Heart left ventricle (tissue), 16 donors: ENCODE measurements at regions not wholly inside any gene's neighbourhood (a gene's known extent, or its start where the extent isn't known, plus 50 kb on each side); places are given as distances from the start of the nearest gene placed in this dataset.

Experiments
- ATAC-seq, 4 donors: fragments of 200-7000 bp; cut with Tn5 transposase; one replicate each; pipeline ENCODE4 v1.9.1; 2020 to 2022; ENCODE audit warnings: moderate library complexity in 4 of 4, mild to moderate bottlenecking in 3 of 4, moderate number of reproducible peaks in 1 of 4
- DNase-seq, 5 donors: peaks; one replicate each; pipeline ENCODE4 v3.0.0-alpha.2; 2020
- H3K27ac ChIP-seq, 12 donors: fragments of 200-600 bp; sonication (generic) in 4 of 12; one replicate each; pipeline versions ENCODE4 v1.5.0 to v1.8.0; 2016 to 2022; ENCODE audit warnings: mild to moderate bottlenecking in 2 of 12
- H3K27me3 ChIP-seq, 9 donors: fragments of 200-600 bp; sonication (generic) in 2 of 9; one replicate each; pipeline versions ENCODE4 v1.5.1 to v1.8.0; 2016 to 2022; ENCODE audit warnings: mild to moderate bottlenecking in 3 of 9
- H3K36me3 ChIP-seq, 9 donors: fragments of 200-600 bp; sonication (generic) in 2 of 9; one replicate each; pipeline versions ENCODE4 v1.5.0 to v1.8.0; 2018 to 2022; ENCODE audit warnings: mild to moderate bottlenecking in 2 of 9
- H3K4me1 ChIP-seq, 12 donors: fragments of 200-600 bp; sonication (generic) in 4 of 12; one replicate each; pipeline versions ENCODE4 v1.5.0 to v1.8.0; 2016 to 2022; ENCODE audit warnings: mild to moderate bottlenecking in 3 of 12
- H3K4me3 ChIP-seq, 12 donors: fragments of 200-600 bp; sonication (generic) in 4 of 12; one replicate each; pipeline versions ENCODE4 v1.5.0 to v1.8.0; 2017 to 2022; ENCODE audit warnings: mild to moderate bottlenecking in 9 of 12, moderate library complexity in 4 of 12
- H3K9me3 ChIP-seq, 12 donors: fragments of 200-600 bp; sonication (generic) in 4 of 12; one replicate each; pipeline versions ENCODE4 v1.5.0 to v1.8.0; 2016 to 2022; ENCODE audit warnings: mild to moderate bottlenecking in 1 of 12
- CTCF ChIP-seq, 12 donors: fragments of 200-600 bp; sonication (generic) in 4 of 12; IDR thresholded peaks; one replicate each; pipeline versions ENCODE4 v1.5.0 to v1.8.0; 2018 to 2022; ENCODE audit warnings: antibody characterized with exemption in 12 of 12, mild to moderate bottlenecking in 5 of 12
- POLR2A ChIP-seq, 2 donors: fragments of 450-650 bp; IDR thresholded peaks; one replicate each; pipeline ENCODE4 v1.6.1; 2017; ENCODE audit warnings: antibody characterized with exemption in 2 of 2, mild to moderate bottlenecking in 2 of 2, moderate library complexity in 2 of 2
- WGBS, 4 donors: extraction: QIAGEN DNeasy Blood & Tissue Kit in 2 of 4; methylation state at CpG; one replicate each; pipeline versions ENCODE4 v1.1.5 to v1.1.7; 2013 to 2018; 5-methylcytosine and 5-hydroxymethylcytosine counted together
- intact Hi-C, 10 donors: fragments of 100-400 bp; cut with DNase I; formaldehyde crosslinking; loops; one replicate each; pipeline versions ENCODE4 v1.11.1 to v1.14.2; 2022
- donor health status: ischemic (EF 13 %, LVEDD 7.1; RV severe dilation, severe dysfunction).
- donor health status: healthy with polysubstance abuse.
- donor health status: DM: no; HTN: yes; CAD: no.
- donor health status: DM: no; HTN: no; CAD: no.
- donor health status: ischemic (EF 25% LVEDD 6.9; RV normal size, moderate dysfunction).
- donor health status: ischemic (EF 25% LVEDD 5.7; RV mildly dilated, moderate dysfunction).
- donor health status: healthy.
- donor health status: DM: yes; HTN: yes; CAD: no.
- donor health status: ischemic (EF 35%, LVEDD 5.7; RV mildly dilated, moderate dysfunction).
- donor health status: nonischemic (EF 11% LVEDD 7.7; RV severe dilation, severe dysfunction).
- donor health status: DM: yes; HTN: yes; CAD: no.
- donor health status: PGD.
- donor health status: ischemic (EF 29% LVEDD 5.4; RV normal size, mild dysfunction).
- donor health status: nonischemic (EF 23%, LVEDD 6.1; RV moderate dilation, normal function).

- Histone ChIP-seq H3K9me3 (peaks cover 0 to 13% (median 0%) of the 10 kb centered on the region in 12 donors), H3K4me3 (no peak overlapping the region), H3K4me1 (no peaks in the 10 kb centered on the region), H3K27ac (no peak overlapping the region), H3K27me3 (no peaks in the 10 kb centered on the region), H3K36me3 (no peaks in the 10 kb centered on the region)
- no peak for ATAC-seq
- 7 to 15% (median 12%) methylated on average over 1 of the region's 1 CpG for WGBS, 4 donors
- TF ChIP-seq CTCF (IDR thresholded peaks at IDR 0.05) (no peak), POLR2A (IDR thresholded peaks at IDR 0.05) (no peak)
- no peak for DNase-seq
- intact Hi-C loops = no loop called here
Observed at GRCh38 chr7:52325237-52325636, 710.2 kb upstream of the POM121L12 start.

GRCh38 chr7:52323202-52323746 lies 712.2 kb upstream of the POM121L12 start:
- Histone ChIP-seq H3K27ac (no peak overlapping the region), H3K9me3 (peaks cover 0 to 13% (median 0%) of the 10 kb centered on the region in 12 donors), H3K36me3 (no peaks in the 10 kb centered on the region), H3K27me3 (no peaks in the 10 kb centered on the region), H3K4me1 (no peaks in the 10 kb centered on the region), H3K4me3 (no peak overlapping the region)
- 81 to 90% (median 89%) methylated on average over 1 of the region's 1 CpG for WGBS, 4 donors
- ATAC-seq (no peak), DNase-seq (no peak)
- TF ChIP-seq POLR2A (IDR thresholded peaks at IDR 0.05) (no peak), CTCF (IDR thresholded peaks at IDR 0.05) (no peak)
- intact Hi-C loops = no loop called here

GRCh38 chr7:52320610-52321009 lies 714.8 kb upstream of the POM121L12 start:
- WGBS, 4 donors = 74 to 84% (median 80%) methylated on average over 2 of the region's 2 CpGs

GRCh38 chr7:52317921-52318320 lies 717.5 kb upstream of the POM121L12 start:
- Histone ChIP-seq H3K4me3 (no peak overlapping the region), H3K27ac (no peak overlapping the region), H3K9me3 (peaks cover 0 to 11% (median 0%) of the 10 kb centered on the region in 12 donors), H3K36me3 (no peaks in the 10 kb centered on the region), H3K4me1 (no peaks in the 10 kb centered on the region), H3K27me3 (no peaks in the 10 kb centered on the region)
- intact Hi-C loops = no loop called here
- no peak for ATAC-seq
- 73 to 88% (median 85%) methylated on average over 1 of the region's 1 CpG for WGBS, 4 donors
- no peak for TF ChIP-seq CTCF (IDR thresholded peaks at IDR 0.05)
- no peak for TF ChIP-seq POLR2A (IDR thresholded peaks at IDR 0.05)
- DNase-seq = no peak

More at GRCh38 chr7:52320610-52321009, 714.8 kb upstream of the POM121L12 start:
- DNase-seq = no peak
- no peak overlapping the region for H3K27ac ChIP-seq
- H3K36me3 ChIP-seq = no peaks in the 10 kb centered on the region
- no peaks in the 10 kb centered on the region for H3K27me3 ChIP-seq
- TF ChIP-seq POLR2A (IDR thresholded peaks at IDR 0.05) = no peak
- no peak for TF ChIP-seq CTCF (IDR thresholded peaks at IDR 0.05)
- H3K4me1 ChIP-seq = no peaks in the 10 kb centered on the region
- intact Hi-C loops = no loop called here
- ATAC-seq = no peak
- peaks cover 0 to 13% (median 0%) of the 10 kb centered on the region in 12 donors for H3K9me3 ChIP-seq
- no peak overlapping the region for H3K4me3 ChIP-seq
